GM11168 (cell line): ENCODE measurements at regions not wholly inside any gene's neighbourhood (a gene's known extent, or its start where the extent isn't known, plus 50 kb on each side); places are given as distances from the start of the nearest gene placed in this dataset.
"Not testable (repeated sequence)": the region's sequence is repeated elsewhere in the genome, so short reads cannot be mapped to it uniquely, and the experiment has no call there.

ENCODE experiments used
- in situ Hi-C: fragments of 300-500 bp; cut with MboI; formaldehyde crosslinking; loops from one replicate; pipeline ENCODE4 v1.12.0; 2022; ENCODE audit warnings: low sequenced_read_pairs; ENCODE audit not compliant: unreplicated experiment

DNA sequence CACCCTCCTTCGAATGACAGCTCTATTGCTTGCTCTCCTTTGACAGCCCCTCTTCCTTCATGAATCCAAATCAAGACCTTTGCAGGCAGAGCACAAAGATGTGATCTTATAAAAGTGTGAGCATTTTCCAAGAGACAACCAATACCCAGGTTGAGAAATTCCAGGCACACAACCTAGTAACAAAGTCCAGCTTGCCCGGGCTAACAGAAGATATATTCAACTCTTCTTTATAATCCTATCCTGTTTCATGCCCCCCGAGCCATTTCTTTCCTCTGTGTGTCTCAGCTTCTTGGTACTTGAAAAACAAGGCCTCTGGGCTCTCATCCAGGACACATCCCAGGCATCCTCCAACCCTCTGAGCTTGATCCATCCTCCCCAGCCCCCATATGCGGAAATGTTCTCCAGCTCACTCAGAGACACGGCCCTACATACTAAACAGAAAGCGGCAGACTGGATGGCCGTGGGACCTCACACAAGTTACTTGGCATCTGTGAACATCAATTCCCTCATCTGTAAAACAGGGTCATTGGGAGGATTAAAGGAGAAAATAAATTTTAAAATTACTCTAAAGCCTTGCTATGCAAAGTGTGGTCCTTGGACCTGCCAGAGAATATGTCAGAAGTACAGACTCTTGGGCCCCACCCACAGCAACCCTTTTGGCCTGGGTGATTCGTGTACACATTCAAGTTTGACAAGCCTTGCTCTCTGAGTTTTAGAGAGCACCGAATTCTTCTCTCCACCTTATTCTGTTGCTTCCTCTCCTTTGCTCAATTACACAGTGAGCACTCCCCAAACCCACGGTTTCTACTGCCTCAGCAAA, 627.0 kb downstream of the BCOR start:
- in situ Hi-C loops, result no loop called here

DNA sequence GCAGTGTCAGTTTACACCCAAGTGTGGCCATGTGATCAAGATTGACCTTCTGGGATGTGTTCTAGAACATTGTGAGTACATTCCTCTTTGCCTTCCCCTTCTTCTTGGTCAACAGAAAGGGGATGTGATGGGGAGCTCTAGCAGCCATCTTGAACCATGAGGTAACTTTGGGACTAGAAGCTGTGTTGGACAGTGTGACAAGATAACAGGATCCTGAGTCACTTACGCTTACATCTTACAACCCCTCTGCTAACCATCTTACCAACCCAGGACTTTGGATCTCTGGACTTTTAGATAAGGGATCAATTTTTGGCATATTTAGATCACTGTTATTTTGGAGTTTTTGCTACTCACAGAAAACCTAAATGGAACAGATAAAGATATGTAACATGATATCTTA, 625.6 kb downstream of the BCOR start:
- in situ Hi-C loops, result no loop called here

DNA sequence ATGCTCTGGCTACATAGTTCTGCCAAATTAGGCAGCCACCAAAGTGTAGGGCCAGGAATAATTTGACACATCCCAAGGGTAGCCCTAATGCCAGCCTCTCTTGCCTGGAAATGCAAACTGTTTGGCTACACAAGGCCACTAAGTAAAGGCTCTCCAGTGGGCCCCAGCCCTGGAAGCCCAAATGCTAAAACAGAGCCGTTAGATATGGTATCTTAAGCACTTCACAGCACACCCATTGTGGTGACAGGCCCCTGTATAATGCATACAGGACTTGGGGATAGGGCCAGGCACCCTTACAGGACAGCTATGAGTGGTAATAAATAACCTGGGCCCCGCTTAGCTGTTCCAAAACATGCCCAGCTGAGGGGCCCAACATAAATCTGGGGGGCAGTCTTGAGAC, 623.9 kb downstream of the BCOR start:
- in situ Hi-C loops, result no loop called here

DNA sequence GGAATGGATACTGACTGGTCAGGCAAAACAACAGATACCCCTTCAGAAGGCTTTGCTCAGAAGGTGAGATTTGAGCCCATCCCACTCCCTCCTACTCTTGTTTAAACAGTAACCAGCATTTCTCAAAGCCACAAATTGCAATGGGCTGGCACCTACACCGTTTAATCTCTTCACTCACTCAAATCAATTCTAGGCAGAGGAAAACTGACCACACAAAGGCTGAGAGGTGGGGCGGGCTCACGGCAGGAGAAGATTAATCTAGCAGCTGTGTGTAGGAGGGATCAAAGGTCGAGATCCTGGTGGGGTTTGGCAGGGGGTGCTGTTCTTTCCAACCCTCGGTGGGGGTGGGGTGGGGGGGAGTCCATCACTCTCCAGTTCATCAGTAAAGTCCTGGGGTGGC, 622.4 kb downstream of the BCOR start:
- in situ Hi-C loops, result no loop called here

- in situ Hi-C loops, result no loop called here
Measured at GRCh38 chrX:39476604-39477021, 621.1 kb downstream of the BCOR start.

DNA sequence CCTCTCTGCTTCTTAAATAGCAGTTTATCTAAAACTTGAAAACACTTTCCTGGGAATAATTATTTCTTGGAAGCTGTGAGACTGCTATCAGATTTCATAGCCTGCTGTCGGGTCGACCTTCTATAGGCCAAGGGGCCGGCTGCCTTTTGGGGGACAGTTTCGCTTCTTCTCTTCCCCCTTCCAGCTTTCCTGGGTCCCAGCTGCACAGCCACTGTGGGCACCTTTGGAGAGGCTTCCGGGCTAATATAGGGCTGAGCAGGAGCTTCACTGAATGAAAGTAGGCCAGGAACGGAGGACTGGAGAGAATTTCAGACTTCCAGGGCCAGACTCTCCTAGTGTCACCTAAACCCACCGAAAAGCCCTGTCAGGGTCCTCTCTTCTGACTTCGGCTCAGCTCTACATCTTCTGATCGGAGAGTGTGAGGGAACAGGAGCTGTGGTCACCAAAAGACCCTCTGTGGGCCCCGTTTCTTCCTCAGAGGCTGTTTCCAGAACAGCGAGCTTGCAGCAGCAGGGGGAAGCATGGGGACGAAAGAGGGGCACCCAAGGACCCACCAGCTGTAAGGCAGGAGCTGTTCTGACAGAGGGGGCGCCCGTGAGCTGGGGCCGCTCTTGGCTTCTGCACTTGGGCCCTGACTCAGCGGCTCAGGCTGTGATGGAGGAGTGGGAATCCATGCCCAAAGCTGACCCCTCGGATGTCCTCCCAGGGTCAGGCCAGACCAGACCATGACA, 620.6 kb downstream of the BCOR start:
- in situ Hi-C loops, result no loop called here

- in situ Hi-C loops, result no loop called here
Measured at GRCh38 chrX:39477762-39478120, 620.0 kb downstream of the BCOR start.

DNA sequence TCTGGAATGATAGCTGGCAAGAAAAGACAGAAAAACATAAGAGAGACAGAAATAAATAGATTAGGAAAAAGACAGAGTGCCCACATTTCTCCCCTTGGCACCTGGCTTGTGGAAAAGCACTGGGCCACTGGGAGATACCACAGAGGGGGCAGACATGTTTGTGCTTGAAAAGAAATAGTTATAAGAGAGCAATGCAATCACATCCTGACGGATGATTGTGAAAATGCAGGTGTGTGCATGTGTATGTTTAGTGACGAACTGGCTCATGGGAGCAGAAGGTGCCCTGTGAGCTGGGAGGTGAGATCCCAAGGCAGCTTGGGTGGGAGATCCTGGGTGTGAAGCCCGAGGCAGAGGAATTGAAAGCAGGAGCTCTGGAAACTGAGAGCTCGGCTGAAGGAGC, 617.9 kb downstream of the BCOR start:
- in situ Hi-C loops, result no loop called here

DNA sequence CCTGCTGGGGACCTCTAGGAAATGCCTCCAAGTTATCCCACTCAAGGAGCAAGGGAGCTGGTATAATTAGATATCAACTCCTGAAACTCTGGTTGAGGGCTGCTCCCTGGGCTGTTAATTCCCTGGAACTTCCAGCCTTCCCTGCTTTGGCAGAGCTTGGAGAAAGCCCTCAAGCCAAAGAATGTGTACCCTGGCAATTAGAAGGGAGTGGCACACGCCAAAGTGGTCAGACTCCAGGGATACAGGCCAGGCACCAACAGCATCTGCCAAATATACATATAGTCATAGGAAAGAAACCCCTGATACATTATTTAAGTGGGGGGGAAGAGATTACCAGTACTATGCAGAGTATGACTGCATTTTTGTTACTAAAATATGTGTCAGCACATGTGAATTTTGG, 616.8 kb downstream of the BCOR start:
- in situ Hi-C loops, result no loop called here

- in situ Hi-C loops, result no loop called here
Measured at GRCh38 chrX:39481621-39482020, 616.1 kb downstream of the BCOR start.

DNA sequence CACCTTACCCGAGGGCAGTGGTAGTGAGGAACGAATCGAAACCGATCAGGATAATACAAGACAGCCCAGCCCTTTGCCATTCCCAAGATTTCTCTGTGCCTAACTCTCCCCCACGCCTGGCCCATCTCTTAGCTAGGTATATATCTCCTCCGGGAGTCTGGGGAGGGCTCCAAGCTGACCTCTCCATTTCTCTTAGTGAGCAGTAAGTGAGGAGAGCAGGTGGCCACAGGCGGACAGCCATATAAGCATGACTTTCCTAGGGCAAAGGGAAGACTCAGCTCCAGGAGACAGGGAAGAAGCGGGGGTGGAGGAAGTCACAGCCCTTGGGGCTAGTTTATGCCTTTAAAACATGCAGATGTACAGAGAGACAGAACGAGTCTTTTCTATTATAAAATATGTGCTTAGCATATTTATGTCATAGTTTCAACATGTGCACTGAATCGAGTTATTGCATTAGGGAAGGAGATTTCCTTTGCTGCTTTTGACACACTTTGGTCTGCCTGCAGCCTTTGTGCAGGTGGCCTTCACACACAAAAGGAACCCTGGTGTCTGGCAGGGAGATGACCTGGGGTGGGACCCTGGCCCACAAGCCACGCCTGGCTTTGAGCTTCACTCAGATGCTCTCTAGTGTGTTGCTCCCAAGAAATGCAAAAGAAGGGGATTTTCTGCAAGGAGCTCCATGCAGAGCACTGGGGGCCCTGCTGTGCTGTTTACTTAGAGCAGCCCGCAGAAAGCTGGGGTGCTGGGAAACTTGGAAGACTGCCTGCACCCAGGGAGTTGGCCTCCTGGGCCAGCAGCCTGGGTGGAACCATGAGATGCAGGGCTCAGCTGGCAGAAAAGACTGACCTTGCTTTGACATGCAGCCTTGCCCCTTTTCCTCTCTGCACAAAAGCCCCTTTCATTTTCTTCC, 613.3 kb downstream of the BCOR start:
- in situ Hi-C loops, result no loop called here

GRCh38 chrX:39487166-39487968, 610.4 kb downstream of the BCOR start:
- in situ Hi-C loops, result no loop called here

DNA sequence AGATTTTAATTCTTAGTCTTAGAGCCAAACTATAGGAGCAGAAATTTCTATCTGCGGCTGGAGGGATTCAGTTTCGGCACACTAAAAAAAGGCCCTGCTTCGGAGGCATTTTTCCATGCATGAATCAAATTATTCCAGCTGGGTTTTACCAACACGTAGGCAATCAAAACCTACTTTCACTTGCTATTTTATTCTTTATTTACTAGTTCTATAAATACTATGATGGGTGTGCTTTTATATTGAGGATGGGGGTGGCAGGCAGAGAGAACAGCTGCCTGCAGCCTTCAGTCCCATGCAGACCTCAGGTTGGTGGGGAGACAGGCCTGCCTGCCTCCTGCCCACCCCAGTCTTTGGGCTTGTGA, 609.8 kb downstream of the BCOR start:
- in situ Hi-C loops, result no loop called here

GRCh38 chrX:39491548-39492297, 606.0 kb downstream of the BCOR start:
- in situ Hi-C loops, result no loop called here

DNA sequence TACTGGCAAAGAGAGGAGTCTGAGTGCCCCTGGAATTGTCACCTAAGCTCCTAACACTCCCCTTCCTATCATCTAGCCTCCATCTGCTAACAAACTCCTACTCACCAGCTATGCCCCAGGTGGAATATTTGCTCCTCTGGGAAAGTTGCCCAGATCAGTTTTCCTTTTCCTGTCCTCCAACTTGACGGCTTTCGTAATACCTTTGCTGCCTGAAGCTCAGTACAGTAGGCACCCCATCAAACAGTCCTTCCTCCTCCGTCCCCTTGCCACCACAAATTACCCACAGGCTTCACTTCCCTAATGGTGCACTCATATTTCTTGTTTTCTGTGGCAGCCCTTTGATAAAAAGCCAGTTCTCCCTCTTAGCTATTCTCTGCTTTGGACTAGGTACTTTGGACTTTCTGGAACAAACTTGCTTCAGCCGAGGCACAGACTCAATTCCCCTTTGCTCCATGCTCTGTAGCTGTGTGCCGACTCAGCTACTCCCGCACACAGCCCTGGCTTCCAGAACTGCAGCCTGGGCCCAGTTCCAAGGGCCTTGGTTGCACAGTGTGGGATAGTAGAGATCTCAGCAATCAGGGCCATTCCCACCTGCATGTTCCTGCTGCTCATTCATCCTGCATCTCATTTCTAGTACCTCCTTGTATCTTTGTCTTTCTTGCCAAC, 605.1 kb downstream of the BCOR start:
- in situ Hi-C loops, result no loop called here

- in situ Hi-C loops, result no loop called here
Measured at GRCh38 chrX:39493168-39493567, 604.6 kb downstream of the BCOR start.

GRCh38 chrX:39497117-39497516, 600.6 kb downstream of the BCOR start:
- in situ Hi-C loops, result not testable (repeated sequence)

DNA sequence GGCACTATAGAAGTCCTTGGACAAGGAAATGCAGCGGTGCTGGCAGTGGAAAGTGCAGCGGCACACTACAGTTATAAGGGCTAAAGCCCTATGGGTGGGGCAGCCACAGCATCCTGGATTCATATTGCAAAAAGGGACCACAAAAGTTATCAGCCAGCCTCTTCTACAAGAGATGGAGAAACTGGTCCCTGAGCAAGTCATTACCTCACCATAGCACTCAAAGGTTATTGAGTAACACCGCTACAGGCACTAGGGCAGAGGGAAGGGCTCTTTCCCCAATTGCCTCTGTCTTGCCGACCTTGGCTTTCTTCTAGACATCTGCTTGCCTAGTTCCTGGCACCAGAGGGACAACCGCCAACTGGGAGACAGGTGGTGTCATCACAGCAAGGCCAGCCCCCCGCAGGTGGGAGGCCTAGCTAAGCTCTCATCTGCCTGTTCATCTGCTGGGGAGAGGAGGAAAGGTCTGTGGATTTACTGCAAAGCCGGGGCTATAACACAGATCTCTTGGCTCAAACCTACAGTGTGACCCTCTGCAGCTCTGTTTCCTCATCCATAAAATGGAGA, 600.0 kb downstream of the BCOR start:
- in situ Hi-C loops, result no loop called here

- in situ Hi-C loops, result no loop called here
Measured at GRCh38 chrX:39499996-39500395, 597.8 kb downstream of the BCOR start.
